Activated T-helper 1 cell treated with Interleukin-2 at 50 U/mL for 16 hours (primary cell): ENCODE measurements at regions not wholly inside any gene's neighbourhood (a gene's known extent, or its start where the extent isn't known, plus 50 kb on each side); places are given as distances from the start of the nearest gene placed in this dataset.
"Not testable (repeated sequence)": the region's sequence is repeated elsewhere in the genome, so short reads cannot be mapped to it uniquely, and the experiment has no call there.

Experiments
- DNase-seq: peaks from one replicate; pipeline ENCODE4 v3.0.0-alpha.2; 2020; ENCODE audit warnings: low read depth

DNA sequence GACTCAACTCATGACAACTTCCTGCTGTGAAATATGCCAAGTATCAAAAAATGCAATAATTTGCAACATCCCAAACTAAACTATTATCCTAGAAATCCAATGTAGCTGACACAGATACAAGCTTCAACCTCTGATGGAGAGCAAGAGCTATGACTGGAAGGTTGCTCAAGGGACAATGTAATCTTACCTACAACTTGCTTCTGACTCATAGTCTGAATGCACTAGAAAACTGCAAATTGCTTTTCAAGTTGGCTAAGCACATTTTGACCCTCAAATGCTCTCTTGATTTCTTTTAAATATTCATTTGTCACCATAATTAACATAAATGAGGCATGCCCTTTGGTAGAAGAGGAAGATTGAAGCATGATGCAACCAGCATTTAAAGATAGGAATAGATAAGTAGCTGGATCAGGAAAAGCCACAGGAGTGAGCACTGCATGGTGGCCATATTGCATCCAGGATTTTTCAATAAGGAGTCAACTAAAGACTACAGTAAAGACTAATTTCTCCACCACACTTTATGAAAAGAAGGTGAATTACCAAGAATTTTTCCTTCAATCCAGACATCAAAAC is 630.8 kb upstream of the GBE1 start:
- DNase-seq, result no peak

DNA sequence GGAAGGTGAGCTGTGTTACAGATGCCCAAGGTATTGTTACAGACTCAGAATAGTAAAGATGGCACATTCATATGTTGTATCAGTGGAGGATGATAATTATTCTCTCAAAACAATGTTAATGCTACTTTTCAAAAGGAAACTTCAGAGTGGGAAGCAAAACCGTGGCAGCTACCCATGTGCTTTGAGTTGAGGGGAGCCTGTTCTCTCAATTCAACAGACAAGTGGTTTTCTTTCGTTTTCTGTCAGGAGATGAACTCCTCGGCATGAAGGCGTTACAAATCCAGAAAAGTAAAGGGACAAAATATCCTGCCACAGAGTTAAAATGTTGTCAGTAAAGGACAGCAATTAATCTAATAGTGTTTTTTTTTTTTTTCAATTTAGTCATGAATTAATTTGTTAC is 629.4 kb upstream of the GBE1 start:
- no peak for DNase-seq

DNA sequence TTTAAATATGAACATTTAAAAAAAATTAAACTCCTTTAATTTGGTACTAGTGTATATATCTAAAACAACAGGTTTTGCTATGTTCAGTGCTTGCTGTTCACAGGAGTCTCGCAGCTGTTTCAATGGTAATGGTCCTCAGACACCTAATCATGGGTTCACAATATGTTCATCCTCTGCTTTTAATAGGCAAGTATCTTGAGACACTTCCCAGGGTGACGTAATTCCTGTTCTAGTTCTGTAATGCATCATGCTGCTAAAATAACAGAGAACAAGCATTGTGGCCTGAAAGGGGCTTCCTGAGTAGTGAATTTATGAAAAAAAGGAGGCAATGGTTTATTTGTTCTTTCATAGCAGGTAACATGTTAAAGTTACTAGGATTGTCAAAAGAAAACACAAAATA is 625.2 kb upstream of the GBE1 start:
- DNase-seq, result no peak

DNA sequence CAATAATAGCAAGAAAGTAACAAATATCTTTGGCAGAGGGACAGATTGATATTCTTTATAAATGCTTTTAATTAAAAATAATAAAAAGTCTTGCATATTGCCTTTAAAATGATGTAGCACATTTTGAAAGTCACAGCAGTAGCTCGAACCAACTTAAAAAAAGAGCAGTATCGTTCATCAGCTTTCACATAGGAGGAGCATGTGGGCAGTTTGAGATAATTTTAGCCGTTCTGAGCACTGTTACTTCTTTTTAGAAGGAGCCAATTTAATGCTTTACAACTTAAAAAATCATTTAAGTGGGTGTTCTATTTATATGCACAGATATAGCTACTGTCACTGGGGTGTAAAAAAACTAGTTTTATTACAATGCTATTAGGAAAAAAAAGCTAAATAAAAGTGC is 622.7 kb upstream of the GBE1 start:
- no peak for DNase-seq

DNA sequence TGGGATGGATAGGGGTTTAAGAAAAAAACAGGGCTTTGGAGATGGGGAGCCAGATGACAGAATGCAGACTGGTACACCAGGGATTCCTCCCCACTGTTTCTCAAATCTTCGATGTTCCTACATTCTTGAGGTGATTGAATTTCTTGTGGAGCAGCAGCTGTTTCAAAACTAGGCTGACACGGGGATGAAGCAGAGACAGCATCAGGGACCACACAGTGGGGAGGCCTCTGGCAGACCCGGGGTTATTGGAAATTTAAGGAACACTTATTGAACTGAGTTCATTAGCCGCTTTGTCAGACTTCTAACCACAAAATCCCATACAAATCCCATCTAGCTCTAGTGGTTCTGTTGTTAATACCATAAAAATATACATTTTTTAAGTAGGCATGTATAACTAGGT is 621.4 kb upstream of the GBE1 start:
- DNase-seq, result no peak

DNA sequence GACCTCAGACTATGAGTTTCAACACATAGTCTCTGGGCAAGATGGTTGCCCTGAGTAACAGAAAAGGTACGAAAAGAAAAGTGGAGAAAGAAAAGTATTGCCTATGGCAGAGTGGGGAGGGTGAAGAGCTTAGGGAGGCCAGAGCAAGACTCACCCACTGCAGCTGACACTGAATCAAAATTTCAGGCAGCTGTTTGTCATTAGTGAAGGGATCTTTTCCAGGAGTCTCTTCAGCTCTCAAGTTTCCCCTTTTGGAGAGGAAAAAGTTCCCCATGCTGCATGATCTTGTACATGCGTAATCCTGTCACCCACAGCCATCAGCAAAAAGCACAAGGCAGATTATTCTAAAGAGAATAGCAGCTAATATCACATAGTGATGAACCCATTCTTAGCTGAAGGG is 616.9 kb upstream of the GBE1 start:
- DNase-seq, result no peak

DNA sequence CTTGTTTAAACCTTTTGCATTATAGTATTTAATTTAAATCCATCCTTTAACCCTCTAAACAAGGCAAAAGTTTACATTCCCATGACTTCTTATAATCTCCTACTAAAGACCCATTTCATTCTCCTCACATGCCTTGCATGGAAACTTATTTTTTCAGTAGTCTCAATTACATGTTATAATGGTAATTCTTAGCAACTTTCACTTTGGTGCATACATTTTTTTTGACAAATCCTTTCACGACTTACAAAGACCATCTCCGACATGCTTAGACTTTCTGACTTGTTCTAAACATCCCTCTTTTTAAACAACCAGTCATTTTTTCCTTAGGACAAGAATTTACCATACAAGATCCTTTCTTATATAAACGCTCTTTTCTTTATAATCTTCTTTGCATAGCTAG is 615.4 kb upstream of the GBE1 start:
- DNase-seq, result no peak

DNA sequence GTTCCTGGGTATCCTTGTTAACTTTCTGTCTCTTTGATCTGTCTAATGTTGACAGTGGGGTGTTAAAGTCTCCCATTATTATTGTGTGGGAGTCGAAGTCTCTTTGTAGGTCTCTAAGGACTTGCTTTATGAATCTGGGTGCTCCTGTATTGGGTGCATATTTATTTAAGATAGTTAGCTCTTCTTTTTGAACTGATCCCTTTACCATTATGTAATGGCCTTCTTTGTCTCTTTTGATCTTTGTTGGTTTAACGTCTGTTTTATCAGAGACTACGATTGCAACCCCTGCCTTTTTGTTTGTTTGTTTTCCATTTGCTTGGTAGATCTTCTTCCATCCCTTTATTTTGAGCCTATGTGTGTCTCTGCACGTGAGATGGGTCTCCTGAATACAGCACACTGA is 612.4 kb upstream of the GBE1 start:
- not testable (repeated sequence) for DNase-seq

DNA sequence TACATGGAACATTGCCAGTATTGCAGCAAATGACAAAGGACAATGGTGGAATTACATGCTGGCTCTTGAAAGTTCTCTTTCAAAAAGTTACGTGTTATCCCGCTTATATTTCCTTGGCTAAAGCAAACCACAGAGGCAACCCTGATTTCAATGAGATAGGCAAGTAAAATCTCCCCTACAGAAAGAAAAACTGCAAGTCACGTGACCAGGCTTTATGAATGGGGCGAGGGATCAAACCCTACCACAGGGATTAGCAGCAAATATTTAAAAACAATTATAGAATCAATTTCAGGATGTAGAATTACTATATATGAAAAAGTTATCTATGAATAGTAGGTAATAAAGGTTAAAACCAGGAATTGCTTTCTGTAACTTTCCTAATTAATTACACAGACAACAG is 603.4 kb upstream of the GBE1 start:
- no peak for DNase-seq

DNA sequence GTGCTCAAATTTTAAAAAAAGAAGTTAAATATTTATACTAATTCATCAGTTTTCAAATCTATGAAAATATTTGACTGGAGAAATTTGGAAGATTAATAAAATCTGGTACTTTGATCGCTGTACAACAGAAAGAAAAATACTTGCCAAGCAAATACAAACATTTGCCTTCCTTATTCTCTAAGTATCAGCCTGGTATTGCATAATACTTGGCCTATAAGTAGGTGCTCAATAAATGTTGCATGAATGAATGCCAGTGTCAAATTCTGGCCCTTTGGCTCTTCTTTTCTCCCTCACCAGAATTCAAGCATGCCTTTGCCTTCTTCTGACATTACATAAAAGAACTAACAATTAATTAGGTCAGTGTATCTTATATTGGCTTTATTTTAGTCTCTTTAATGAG is 601.7 kb upstream of the GBE1 start:
- no peak for DNase-seq

DNA sequence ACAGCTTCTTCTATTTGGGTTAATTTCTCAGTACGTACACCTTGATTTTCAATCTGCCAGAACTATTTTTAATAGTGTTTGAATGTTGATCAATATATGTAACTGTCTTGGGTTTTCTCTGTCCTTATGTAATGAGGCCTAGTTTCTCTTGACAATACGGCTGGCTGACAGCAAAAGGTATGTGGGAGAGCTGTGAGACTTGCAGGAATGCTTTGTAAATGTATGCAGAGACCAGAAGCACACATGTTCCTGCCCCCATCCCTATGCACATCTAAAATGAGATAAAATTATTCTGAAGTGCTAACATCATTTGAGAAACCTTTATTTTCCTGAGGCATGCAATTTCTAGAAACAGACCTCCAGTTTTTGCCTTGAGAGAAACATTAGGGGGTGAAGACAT is 593.8 kb upstream of the GBE1 start:
- DNase-seq, result no peak

DNA sequence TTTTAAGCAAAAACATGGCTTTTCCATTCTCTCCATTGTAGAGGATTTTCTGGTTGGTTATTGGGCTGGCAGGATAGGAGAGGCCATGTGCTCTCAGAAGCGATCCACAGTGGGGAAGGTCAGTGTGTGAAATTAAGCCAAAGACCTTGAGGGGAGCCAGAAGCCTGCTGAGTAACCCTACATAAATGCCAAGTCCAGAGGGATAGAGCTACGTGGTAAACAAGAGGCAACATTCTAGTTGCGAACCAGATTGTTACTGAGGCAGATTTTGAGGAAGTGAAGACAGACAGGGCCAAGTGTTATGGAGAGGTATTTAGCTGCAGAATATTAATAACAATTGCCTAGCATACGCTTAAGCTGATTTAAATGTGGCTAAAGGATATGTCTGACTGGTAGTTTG is 592.8 kb upstream of the GBE1 start:
- DNase-seq, result no peak

DNA sequence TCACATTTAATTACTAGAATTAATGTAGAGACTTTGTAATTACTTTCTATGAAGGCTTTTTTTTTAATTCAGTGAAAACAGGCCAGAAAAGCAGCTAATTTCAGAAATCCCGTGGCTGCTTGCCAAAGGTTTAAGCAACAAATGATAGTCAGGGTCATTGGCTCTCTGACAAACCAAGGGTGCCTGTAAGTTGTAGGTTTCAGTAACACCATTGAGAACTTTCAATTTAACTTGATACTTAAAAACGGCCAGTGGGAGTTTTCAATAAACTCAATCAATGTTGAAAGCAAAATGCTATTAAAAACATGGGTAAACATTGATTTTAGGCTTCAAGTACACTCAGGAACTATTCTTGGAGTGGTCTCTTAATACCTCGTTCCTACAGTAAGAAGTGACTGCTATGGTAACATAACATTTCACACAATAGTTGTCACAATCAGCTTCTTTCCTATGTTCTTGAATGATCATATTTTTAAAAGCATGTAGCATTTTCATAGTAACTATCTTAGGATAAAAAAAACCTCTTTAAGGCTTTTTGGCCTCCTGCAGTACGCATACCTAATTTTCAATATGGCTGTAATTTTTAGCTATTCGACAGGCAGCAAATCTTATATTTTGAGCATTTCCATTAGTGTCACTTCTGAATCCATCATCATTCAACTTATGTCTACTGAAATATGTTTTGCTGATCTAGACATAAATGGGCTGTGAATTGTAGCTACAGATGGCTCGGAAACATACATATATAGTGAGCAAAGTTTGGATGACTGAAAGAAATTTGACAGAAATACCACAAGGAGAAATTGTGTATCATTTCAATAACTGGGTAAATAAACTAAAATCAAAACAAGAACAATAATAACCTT is 592.1 kb upstream of the GBE1 start:
- DNase-seq, result no peak

DNA sequence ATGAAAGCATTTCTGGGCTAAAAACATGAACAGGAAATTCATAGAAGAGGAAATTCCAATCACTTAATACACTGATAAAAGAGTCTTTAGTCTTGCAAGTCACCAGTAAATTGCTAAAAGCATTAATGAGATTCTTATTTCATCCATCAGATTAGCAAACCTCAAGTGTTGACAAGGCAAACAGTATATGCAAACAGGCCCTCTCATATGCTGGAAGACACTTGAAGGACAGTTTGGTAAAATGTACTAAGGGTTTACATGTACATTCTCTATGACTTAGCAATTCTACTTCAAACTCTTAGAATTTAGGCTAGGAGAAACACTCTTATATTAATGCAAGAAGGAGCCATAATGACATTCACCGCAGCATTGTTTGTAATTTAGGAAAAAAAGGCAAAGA is 586.1 kb upstream of the GBE1 start:
- no peak for DNase-seq

DNA sequence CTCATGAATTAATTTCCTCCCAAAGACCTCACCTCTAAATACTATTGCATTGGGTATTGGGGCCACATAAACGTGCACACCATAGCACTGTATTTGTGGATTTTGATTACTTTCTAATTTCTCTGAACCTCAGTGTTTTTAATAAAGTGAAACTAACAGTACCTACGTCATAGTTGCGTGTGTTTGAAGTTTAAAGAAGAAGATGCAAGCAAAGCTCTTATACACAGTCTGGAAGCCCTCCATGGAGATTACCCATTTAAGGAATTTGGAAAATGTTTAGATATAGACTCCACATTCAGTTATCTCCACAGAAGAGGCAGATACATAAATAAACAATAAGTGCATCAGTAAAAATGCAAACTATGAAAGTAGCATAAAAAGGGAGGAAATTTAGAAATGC is 581.1 kb upstream of the GBE1 start:
- DNase-seq, result no peak

DNA sequence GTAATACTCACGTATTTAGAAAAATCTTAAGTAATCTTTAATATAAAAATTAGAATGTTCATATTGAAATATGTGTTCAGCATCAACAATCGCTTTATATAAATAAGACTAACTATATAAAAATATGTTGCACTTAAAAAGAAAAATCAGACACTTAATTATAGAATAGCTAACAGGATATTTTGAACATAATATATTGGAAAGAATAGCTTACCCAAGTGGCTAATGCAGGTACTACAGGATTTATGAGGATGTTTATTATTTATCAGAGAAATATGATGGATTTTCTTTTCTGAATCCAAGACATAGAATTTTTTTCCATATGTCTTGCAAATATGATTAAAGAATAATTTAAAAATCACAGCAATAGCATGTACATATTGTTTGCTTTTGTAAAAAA is 567.9 kb upstream of the GBE1 start:
- no peak for DNase-seq

DNA sequence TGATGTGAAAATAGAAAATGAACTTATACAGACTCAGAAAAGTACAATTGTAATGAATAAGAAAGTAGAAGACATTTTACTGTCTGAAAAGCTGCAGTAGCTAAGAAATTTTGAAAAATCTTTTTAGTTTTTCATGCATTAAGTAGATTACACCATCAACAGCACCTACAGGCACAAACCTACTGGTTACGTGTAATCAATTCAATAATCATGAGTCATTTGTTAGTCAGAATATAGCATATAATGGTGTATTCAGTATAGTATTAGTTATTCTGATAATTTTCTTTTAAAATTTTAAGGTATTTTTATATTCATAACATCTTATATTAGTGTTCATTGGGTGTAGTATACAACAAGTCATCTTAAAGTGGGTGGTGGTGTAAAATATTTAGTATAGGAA is 550.5 kb upstream of the GBE1 start:
- no peak for DNase-seq

DNA sequence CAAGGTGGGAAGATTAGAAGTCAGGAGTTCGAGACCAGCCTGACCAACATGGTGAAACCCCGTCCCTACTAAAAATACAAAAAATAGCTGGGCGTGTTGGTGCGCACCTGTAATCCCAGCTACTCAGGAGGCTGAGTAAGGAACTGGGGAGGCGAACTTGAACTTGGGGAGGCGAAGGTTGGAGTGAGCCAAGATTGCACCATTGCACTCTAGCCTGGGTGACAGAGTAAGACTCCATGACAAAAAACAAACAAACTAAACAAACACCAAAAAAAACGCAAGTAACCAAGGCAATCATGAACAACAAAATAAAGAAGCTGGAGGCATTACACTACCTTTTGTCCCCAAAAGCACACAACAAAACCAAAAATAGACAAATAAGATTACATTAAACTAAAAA is 547.3 kb upstream of the GBE1 start:
- no peak for DNase-seq

DNA sequence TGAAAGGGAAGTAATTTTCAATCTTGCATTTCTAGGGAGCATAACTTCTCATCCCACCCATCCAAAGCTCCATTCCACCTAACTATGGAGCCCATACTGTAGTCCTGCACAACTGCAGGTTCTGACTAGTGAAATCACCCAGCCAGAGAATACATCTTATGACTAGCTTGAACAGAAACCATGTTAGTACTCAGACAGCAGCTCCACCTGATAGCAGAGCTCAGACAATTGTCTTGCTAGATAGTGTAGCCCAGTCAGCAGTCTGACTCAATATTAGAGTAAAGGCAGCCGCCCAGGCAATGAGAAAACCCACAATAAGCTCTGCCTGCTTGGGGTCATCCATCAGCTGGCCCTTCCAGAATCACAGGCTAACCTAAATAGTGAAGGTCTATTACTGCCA is 544.7 kb upstream of the GBE1 start:
- DNase-seq, result no peak

DNA sequence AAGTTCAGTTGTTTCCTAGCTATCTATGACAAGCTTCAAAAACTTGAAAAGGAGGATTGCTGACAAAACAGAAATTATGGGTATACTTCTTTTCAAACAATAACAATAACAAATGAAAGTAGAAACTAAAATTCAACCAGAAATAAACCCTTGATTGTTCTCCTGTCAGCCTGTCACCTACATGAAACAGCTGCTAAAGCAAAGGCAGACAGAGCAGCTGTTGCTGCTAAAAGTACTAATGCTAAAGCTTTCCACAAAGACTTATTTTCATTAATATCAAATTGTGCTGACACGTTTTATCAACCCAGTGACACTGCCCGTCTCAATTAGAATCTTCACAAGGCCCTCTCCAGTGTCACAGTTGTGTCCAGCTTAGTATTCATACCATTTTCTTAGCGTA is 533.2 kb upstream of the GBE1 start:
- no peak for DNase-seq

DNA sequence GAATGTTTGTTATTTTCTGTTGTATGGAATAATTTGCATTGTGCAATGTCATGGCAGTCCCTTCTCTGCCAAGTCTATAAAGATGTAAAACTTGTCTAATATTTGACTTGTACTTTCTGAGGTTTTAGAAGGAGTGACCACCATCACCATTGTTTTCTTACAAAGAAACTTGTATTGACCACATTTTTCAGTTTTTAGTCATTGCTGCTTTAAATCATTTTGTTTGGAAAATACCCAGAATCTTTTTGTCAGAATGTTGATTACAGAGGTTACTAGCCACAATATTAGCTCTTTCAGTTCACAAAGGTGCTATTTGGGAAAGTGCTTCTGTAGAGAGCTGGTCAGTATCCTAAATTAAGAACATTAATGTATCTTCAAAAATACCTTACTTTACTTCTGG is 532.4 kb upstream of the GBE1 start:
- no peak for DNase-seq

DNA sequence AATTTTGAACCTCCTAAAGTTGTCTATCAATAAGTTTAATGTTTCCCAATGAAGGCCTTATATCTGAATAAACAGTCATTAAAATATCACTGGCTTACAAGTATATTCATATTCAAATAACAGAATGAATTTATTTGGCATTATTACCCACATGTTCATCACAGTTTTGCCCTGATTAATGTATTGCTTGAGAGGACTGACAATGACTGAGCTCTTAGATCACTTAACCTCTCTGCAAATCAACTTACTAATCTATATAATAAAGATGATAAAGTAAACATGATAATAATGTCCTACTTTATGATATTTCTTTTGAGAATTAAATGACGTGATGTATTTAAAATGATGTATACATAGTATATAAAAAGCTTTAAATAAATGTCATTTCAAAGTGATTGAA is 532.0 kb upstream of the GBE1 start:
- DNase-seq, result no peak

DNA sequence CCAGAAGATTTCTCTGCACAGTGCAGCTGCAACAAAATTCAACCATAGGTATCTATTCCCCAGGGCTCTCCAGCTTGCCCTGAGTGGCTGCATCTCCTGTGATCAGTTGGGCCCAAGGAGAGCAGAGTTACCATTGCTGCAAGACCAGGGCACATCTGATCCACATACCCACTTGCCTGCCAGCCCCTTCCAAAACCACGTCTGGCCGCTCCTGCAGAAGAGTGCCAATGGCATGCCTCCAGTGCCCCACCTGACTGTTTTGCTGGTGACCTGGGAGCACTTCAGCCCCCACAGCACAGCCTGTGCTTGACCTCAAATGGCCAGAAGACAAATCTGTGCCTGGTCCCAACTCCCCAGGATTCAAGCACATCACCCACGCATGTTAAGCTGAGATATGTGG is 526.1 kb upstream of the GBE1 start:
- DNase-seq, result no peak

DNA sequence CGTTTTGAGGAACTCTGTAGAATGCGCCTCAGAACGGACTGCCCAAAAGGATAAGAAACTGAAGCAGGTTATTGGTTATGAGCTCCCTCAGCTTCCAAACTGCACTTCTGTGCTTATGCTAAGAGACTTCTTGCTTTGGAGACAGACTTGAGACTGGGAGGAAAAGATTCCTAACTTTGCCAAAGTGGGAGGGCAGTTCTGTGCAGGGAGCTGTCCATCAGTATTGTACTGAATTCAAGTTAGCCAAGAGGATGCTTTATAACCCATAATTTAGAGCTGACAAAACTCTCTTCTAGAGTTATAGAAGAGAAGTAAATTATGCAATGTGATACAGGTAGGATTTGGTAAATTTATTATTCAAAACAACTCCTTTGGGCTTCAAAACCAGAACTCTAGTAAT is 519.8 kb upstream of the GBE1 start:
- no peak for DNase-seq
